ENCODE measurements at regions not wholly inside any gene's neighbourhood (a gene's known extent, or its start where the extent isn't known, plus 50 kb on each side); places are given as distances from the start of the nearest gene placed in this dataset.

GRCh38 chr7:22647451-22648257, 79.3 kb upstream of the IL6 start:
- Mint-ChIP-seq H3K4me1 (no peaks in the 10 kb centered on the region), H3K27me3 (peaks cover 16% of the 10 kb centered on the region), H3K36me3 (ENCODE audit: low read depth) (no peaks in the 10 kb centered on the region), H3K4me3 (no peak overlapping the region), H3K9me3 (peaks cover 20% of the 10 kb centered on the region), H3K27ac (no peak overlapping the region)
- ATAC-seq (replicated peaks) = peak; percentile 43

- no peak for ATAC-seq (replicated peaks)
- Mint-ChIP-seq H3K4me1 (no peaks in the 10 kb centered on the region), H3K27me3 (peaks cover 16% of the 10 kb centered on the region), H3K36me3 (ENCODE audit: low read depth) (no peaks in the 10 kb centered on the region), H3K27ac (no peak overlapping the region), H3K9me3 (peaks cover 26% of the 10 kb centered on the region), H3K4me3 (no peak overlapping the region)
Observed at GRCh38 chr7:22645418-22646181, 81.4 kb upstream of the IL6 start.

GRCh38 chr7:22642454-22642853, 84.5 kb upstream of the IL6 start:
- H3K4me3 Mint-ChIP-seq = no peak overlapping the region
- peaks cover 21% of the 10 kb centered on the region for H3K27me3 Mint-ChIP-seq
- no peak for ATAC-seq (replicated peaks)
- H3K36me3 Mint-ChIP-seq (ENCODE audit: low read depth) = no peaks in the 10 kb centered on the region
- peaks cover 23% of the 10 kb centered on the region for H3K9me3 Mint-ChIP-seq
- H3K4me1 Mint-ChIP-seq = peaks cover 10% of the 10 kb centered on the region
- no peak overlapping the region for H3K27ac Mint-ChIP-seq

GRCh38 chr7:22640269-22640668, 86.7 kb upstream of the IL6 start:
- H3K27ac Mint-ChIP-seq = no peak overlapping the region
- H3K36me3 Mint-ChIP-seq (ENCODE audit: low read depth) = no peaks in the 10 kb centered on the region
- H3K9me3 Mint-ChIP-seq = peaks cover 18% of the 10 kb centered on the region
- peak; percentile 98 for ATAC-seq (replicated peaks)
- peaks cover 10% of the 10 kb centered on the region for H3K4me1 Mint-ChIP-seq
- H3K27me3 Mint-ChIP-seq = peaks cover 18% of the 10 kb centered on the region
- H3K4me3 Mint-ChIP-seq = no peak overlapping the region

GRCh38 chr7:22639396-22639795, 87.6 kb upstream of the IL6 start:
- H3K27me3 Mint-ChIP-seq = peaks cover 22% of the 10 kb centered on the region

GRCh38 chr7:22635349-22635748, 91.7 kb upstream of the IL6 start:
- Mint-ChIP-seq H3K4me3 (no peak overlapping the region), H3K27me3 (peaks cover 30% of the 10 kb centered on the region), H3K4me1 (peaks cover 10% of the 10 kb centered on the region), H3K27ac (no peak overlapping the region), H3K9me3 (peaks cover 3% of the 10 kb centered on the region), H3K36me3 (ENCODE audit: low read depth) (no peaks in the 10 kb centered on the region)
- ATAC-seq (replicated peaks) = no peak

More at GRCh38 chr7:22639396-22639795, 87.6 kb upstream of the IL6 start:
- peaks cover 10% of the 10 kb centered on the region for H3K4me1 Mint-ChIP-seq
- H3K4me3 Mint-ChIP-seq = no peak overlapping the region
- H3K27ac Mint-ChIP-seq = no peak overlapping the region
- H3K36me3 Mint-ChIP-seq (ENCODE audit: low read depth) = no peaks in the 10 kb centered on the region
- peaks cover 18% of the 10 kb centered on the region for H3K9me3 Mint-ChIP-seq
- no peak for ATAC-seq (replicated peaks)

GRCh38 chr7:22633954-22634474, 93.0 kb upstream of the IL6 start:
- H3K27ac Mint-ChIP-seq = no peak overlapping the region
- ATAC-seq (replicated peaks) = no peak
- no peaks in the 10 kb centered on the region for H3K9me3 Mint-ChIP-seq
- H3K4me3 Mint-ChIP-seq = no peak overlapping the region
- H3K4me1 Mint-ChIP-seq = no peaks in the 10 kb centered on the region
- peaks cover 28% of the 10 kb centered on the region for H3K27me3 Mint-ChIP-seq
- H3K36me3 Mint-ChIP-seq (ENCODE audit: low read depth) = no peaks in the 10 kb centered on the region

- no peaks in the 10 kb centered on the region for H3K4me1 Mint-ChIP-seq
- no peak overlapping the region for H3K27ac Mint-ChIP-seq
- peaks cover 30% of the 10 kb centered on the region for H3K27me3 Mint-ChIP-seq
- ATAC-seq (replicated peaks) = no peak
- no peak overlapping the region for H3K4me3 Mint-ChIP-seq
- no peaks in the 10 kb centered on the region for H3K9me3 Mint-ChIP-seq
- H3K36me3 Mint-ChIP-seq (ENCODE audit: low read depth) = no peaks in the 10 kb centered on the region
Observed at GRCh38 chr7:22633286-22633953, 93.6 kb upstream of the IL6 start.

GRCh38 chr7:22632674-22633073, 94.3 kb upstream of the IL6 start:
- no peak for ATAC-seq (replicated peaks)
- no peaks in the 10 kb centered on the region for H3K4me1 Mint-ChIP-seq
- no peak overlapping the region for H3K4me3 Mint-ChIP-seq
- no peaks in the 10 kb centered on the region for H3K9me3 Mint-ChIP-seq
- no peak overlapping the region for H3K27ac Mint-ChIP-seq
- no peaks in the 10 kb centered on the region for H3K36me3 Mint-ChIP-seq (ENCODE audit: low read depth)
- H3K27me3 Mint-ChIP-seq = peaks cover 30% of the 10 kb centered on the region

- Mint-ChIP-seq H3K27ac (no peak overlapping the region), H3K36me3 (ENCODE audit: low read depth) (no peaks in the 10 kb centered on the region), H3K4me3 (no peak overlapping the region), H3K4me1 (no peaks in the 10 kb centered on the region), H3K27me3 (peaks cover 30% of the 10 kb centered on the region), H3K9me3 (no peaks in the 10 kb centered on the region)
- no peak for ATAC-seq (replicated peaks)
Observed at GRCh38 chr7:22631730-22632129, 95.3 kb upstream of the IL6 start.

GRCh38 chr7:22630069-22630468, 96.9 kb upstream of the IL6 start:
- Mint-ChIP-seq H3K4me3 (no peak overlapping the region), H3K36me3 (ENCODE audit: low read depth) (no peaks in the 10 kb centered on the region), H3K27ac (no peak overlapping the region), H3K4me1 (no peaks in the 10 kb centered on the region), H3K27me3 (peaks cover 30% of the 10 kb centered on the region), H3K9me3 (no peaks in the 10 kb centered on the region)
- no peak for ATAC-seq (replicated peaks)

GRCh38 chr7:22629056-22629455, 97.9 kb upstream of the IL6 start:
- H3K4me3 Mint-ChIP-seq = no peak overlapping the region
- no peaks in the 10 kb centered on the region for H3K9me3 Mint-ChIP-seq
- H3K36me3 Mint-ChIP-seq (ENCODE audit: low read depth) = no peaks in the 10 kb centered on the region
- no peak overlapping the region for H3K27ac Mint-ChIP-seq
- no peak for ATAC-seq (replicated peaks)
- H3K27me3 Mint-ChIP-seq = peaks cover 24% of the 10 kb centered on the region
- no peaks in the 10 kb centered on the region for H3K4me1 Mint-ChIP-seq

GRCh38 chr7:22628112-22628511, 98.9 kb upstream of the IL6 start:
- Mint-ChIP-seq H3K4me3 (no peak overlapping the region), H3K27me3 (peaks cover 16% of the 10 kb centered on the region), H3K9me3 (no peaks in the 10 kb centered on the region), H3K36me3 (ENCODE audit: low read depth) (no peaks in the 10 kb centered on the region), H3K4me1 (no peaks in the 10 kb centered on the region), H3K27ac (no peak overlapping the region)
- ATAC-seq (replicated peaks) = no peak

GRCh38 chr7:22627136-22627535, 99.9 kb upstream of the IL6 start:
- H3K9me3 Mint-ChIP-seq = no peaks in the 10 kb centered on the region
- ATAC-seq (replicated peaks) = no peak
- H3K36me3 Mint-ChIP-seq (ENCODE audit: low read depth) = no peaks in the 10 kb centered on the region
- no peaks in the 10 kb centered on the region for H3K4me1 Mint-ChIP-seq
- H3K4me3 Mint-ChIP-seq = no peak overlapping the region
- H3K27ac Mint-ChIP-seq = no peak overlapping the region
- peaks cover 12% of the 10 kb centered on the region for H3K27me3 Mint-ChIP-seq
